Pons (tissue), 1 donor: ENCODE measurements at regions not wholly inside any gene's neighbourhood (a gene's known extent, or its start where the extent isn't known, plus 50 kb on each side); places are given as distances from the start of the nearest gene placed in this dataset.
A peak's percentile ranks its signal among the peaks of the same experiment; 100 is the strongest.
"Not testable (repeated sequence)": the region's sequence is repeated elsewhere in the genome, so short reads cannot be mapped to it uniquely, and the experiment has no call there.

Source experiments
- DNase-seq: peaks from one replicate; pipeline ENCODE4 v3.0.0-alpha.2; 2016; ENCODE audit warnings: low spot score

GRCh38 chr9:108062680-108063079 lies 573.1 kb upstream of the KLF4 start:
- DNase-seq = no peak

- DNase-seq = no peak
Observed at GRCh38 chr9:108060175-108060574, 570.6 kb upstream of the KLF4 start.

- no peak for DNase-seq
Observed at GRCh38 chr9:108058135-108058814, 568.7 kb upstream of the KLF4 start.

- DNase-seq = no peak
Observed at GRCh38 chr9:108057421-108058134, 568.0 kb upstream of the KLF4 start.

GRCh38 chr9:108056805-108057386 lies 567.3 kb upstream of the KLF4 start:
- no peak for DNase-seq

GRCh38 chr9:108056084-108056804 lies 566.7 kb upstream of the KLF4 start:
- DNase-seq = no peak

- DNase-seq = no peak
Observed at GRCh38 chr9:108054131-108054630, 564.6 kb upstream of the KLF4 start.

- DNase-seq = peak; percentile 4
Observed at GRCh38 chr9:108053555-108054061, 564.0 kb upstream of the KLF4 start.

GRCh38 chr9:108052431-108053080 lies 563.0 kb upstream of the KLF4 start:
- no peak for DNase-seq

- DNase-seq = no peak
Observed at GRCh38 chr9:108050894-108051293, 561.3 kb upstream of the KLF4 start.

GRCh38 chr9:108049671-108050494 lies 560.3 kb upstream of the KLF4 start:
- DNase-seq = no peak

GRCh38 chr9:108049026-108049607 lies 559.5 kb upstream of the KLF4 start:
- no peak for DNase-seq

- DNase-seq = no peak
Observed at GRCh38 chr9:108048406-108049025, 558.9 kb upstream of the KLF4 start.

GRCh38 chr9:108047777-108048176 lies 558.2 kb upstream of the KLF4 start:
- not testable (repeated sequence) for DNase-seq

- DNase-seq = no peak
Observed at GRCh38 chr9:108047264-108047663, 557.7 kb upstream of the KLF4 start.

- no peak for DNase-seq
Observed at GRCh38 chr9:108045851-108046250, 556.3 kb upstream of the KLF4 start.

- no peak for DNase-seq
Observed at GRCh38 chr9:108043585-108043984, 554.0 kb upstream of the KLF4 start.

GRCh38 chr9:108041551-108041950 lies 552.0 kb upstream of the KLF4 start:
- no peak for DNase-seq

GRCh38 chr9:108040783-108041182 lies 551.2 kb upstream of the KLF4 start:
- DNase-seq = no peak

GRCh38 chr9:108039493-108039892 lies 549.9 kb upstream of the KLF4 start:
- DNase-seq = no peak
